ENCODE measurements at regions not wholly inside any gene's neighbourhood (a gene's known extent, or its start where the extent isn't known, plus 50 kb on each side); places are given as distances from the start of the nearest gene placed in this dataset.

DNA sequence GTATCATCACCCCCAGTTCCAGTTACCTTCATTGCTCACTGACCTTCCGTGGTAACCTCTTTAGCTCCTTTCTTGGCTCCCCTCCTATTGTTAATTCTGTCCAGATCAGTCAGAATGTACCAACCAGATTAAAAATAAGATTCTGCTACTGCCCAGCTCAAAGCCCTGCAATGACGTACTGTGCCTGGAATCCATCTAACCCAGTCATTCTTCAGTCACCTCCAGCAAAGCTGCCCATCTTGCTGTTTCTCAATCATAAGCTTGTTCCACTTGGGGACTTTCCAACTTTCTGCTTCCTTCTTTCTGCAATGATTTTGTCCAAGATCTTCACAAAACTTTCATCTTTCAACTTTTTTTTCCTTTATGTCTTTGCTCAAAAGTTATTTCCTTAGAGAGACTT is 512.0 kb upstream of the ZNF385D start:
- in situ Hi-C loops (cut with MboI; ENCODE audit: low pct_ligation_motif_present in 1 of 4, low pct_unique_long_range_greater_than_20kb in 1 of 4, low sequenced_read_pairs in 3 of 4) = no loop called here

GRCh38 chr3:22265403-22265802 is 514.4 kb upstream of the ZNF385D start:
- TF ChIP-seq, protein P1, sequence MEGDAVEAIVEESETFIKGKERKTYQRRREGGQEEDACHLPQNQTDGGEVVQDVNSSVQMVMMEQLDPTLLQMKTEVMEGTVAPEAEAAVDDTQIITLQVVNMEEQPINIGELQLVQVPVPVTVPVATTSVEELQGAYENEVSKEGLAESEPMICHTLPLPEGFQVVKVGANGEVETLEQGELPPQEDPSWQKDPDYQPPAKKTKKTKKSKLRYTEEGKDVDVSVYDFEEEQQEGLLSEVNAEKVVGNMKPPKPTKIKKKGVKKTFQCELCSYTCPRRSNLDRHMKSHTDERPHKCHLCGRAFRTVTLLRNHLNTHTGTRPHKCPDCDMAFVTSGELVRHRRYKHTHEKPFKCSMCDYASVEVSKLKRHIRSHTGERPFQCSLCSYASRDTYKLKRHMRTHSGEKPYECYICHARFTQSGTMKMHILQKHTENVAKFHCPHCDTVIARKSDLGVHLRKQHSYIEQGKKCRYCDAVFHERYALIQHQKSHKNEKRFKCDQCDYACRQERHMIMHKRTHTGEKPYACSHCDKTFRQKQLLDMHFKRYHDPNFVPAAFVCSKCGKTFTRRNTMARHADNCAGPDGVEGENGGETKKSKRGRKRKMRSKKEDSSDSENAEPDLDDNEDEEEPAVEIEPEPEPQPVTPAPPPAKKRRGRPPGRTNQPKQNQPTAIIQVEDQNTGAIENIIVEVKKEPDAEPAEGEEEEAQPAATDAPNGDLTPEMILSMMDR (IDR thresholded peaks at IDR 0.05) = no peak
- TF ChIP-seq POLR2A (IDR thresholded peaks at IDR 0.05) (no peak), POLR2AphosphoS5 (IDR thresholded peaks at IDR 0.05) (no peak), EP300 (IDR thresholded peaks at IDR 0.05; ENCODE audit: low read depth) (no peak)
- 83% methylated on average over 5 of the region's 5 CpGs; no CpG with 5 or more reads in 1 of the 2 donors for WGBS, 2 donors (ENCODE audit: low coverage in 1 of 2)
- intact Hi-C loops (cut with DNase I; ENCODE audit: low total_unique reads) = no loop called here
- DNase-seq = no peak
- Histone ChIP-seq H3K9me3 (no peaks in the 10 kb centered on the region), H3K27ac (no peak overlapping the region), H3K27me3 (no peaks in the 10 kb centered on the region), H3K4me1 (no peaks in the 10 kb centered on the region), H3K4me3 (no peak overlapping the region), H3K36me3 (no peaks in the 10 kb centered on the region)
- in situ Hi-C loops (cut with MboI; ENCODE audit: low pct_ligation_motif_present in 1 of 4, low pct_unique_long_range_greater_than_20kb in 1 of 4, low sequenced_read_pairs in 3 of 4) = no loop called here

More for the DNA sequence above, 512.0 kb upstream of the ZNF385D start:
- Histone ChIP-seq H3K9me3 (no peaks in the 10 kb centered on the region), H3K4me1 (no peaks in the 10 kb centered on the region), H3K4me3 (no peak overlapping the region), H3K36me3 (no peaks in the 10 kb centered on the region), H3K27me3 (no peaks in the 10 kb centered on the region), H3K27ac (no peak overlapping the region)
- TF ChIP-seq, protein P1 (IDR thresholded peaks at IDR 0.05) = no peak
- WGBS, 2 donors (ENCODE audit: low coverage in 1 of 2) = 60 to 68% methylated on average over 2 of the region's 2 CpGs
- no peak for DNase-seq
- intact Hi-C loops (cut with DNase I; ENCODE audit: low total_unique reads) = no loop called here

DNA sequence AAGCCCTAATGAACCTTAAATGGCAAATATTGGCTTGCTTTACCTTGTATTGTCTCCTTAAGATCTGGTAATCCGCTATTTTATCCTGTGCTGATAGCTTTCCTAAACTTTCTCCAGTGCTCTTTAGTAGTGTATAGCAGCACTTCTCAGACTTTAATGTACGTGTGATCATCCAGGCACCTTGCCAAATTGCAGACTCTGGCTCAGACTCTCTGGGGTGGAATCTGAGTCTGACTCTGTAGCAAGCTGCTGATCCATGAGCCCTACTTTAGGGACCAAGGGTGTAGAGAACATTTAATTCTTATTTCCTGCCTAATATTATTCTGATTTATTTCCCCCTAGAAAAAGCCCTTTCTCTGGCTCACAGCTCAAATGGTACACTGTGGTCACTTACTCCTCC is 518.8 kb upstream of the ZNF385D start:
- Histone ChIP-seq H3K27me3 (no peaks in the 10 kb centered on the region), H3K36me3 (no peaks in the 10 kb centered on the region), H3K4me3 (no peak overlapping the region), H3K9me3 (no peaks in the 10 kb centered on the region), H3K4me1 (no peaks in the 10 kb centered on the region), H3K27ac (no peak overlapping the region)
- TF ChIP-seq POLR2A (IDR thresholded peaks at IDR 0.05) (no peak), EP300 (IDR thresholded peaks at IDR 0.05; ENCODE audit: low read depth) (no peak), POLR2AphosphoS5 (IDR thresholded peaks at IDR 0.05) (no peak)
- TF ChIP-seq, protein P1 (IDR thresholded peaks at IDR 0.05) = no peak
- no peak for DNase-seq
- in situ Hi-C loops (cut with MboI; ENCODE audit: low pct_ligation_motif_present in 1 of 4, low pct_unique_long_range_greater_than_20kb in 1 of 4, low sequenced_read_pairs in 3 of 4) = no loop called here
- 8 to 22% methylated on average over 2 of the region's 2 CpGs for WGBS, 2 donors (ENCODE audit: low coverage in 1 of 2)
- intact Hi-C loops (cut with DNase I; ENCODE audit: low total_unique reads) = no loop called here

DNA sequence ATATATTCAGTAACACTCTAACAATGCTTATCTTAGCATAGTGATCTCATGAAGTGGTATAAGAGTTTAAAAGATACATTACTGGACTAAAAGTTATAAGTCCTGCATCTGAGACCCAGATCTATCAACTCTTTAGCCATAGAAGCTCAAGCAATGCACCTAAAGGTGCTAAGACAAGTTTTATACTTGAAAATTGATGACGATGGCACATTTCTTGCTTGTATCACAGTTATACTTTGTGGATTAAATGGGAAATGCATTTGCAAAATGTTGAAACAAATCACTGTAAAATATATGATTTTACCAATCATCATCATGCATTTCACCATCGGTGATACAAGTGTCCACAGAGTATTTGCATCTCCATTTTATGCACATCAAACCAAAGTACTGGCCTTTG is 525.3 kb upstream of the ZNF385D start:
- no peaks in the 10 kb centered on the region for H3K9me3 ChIP-seq
- no peak overlapping the region for H3K27ac ChIP-seq
- in situ Hi-C loops (cut with MboI; ENCODE audit: low pct_ligation_motif_present in 1 of 4, low pct_unique_long_range_greater_than_20kb in 1 of 4, low sequenced_read_pairs in 3 of 4) = no loop called here
- WGBS, 2 donors (ENCODE audit: low coverage in 1 of 2) = 84 to 90% methylated on average over 2 of the region's 2 CpGs
- TF ChIP-seq POLR2A (IDR thresholded peaks at IDR 0.05) (no peak), EP300 (IDR thresholded peaks at IDR 0.05; ENCODE audit: low read depth) (no peak)
- TF ChIP-seq, protein P1 (IDR thresholded peaks at IDR 0.05) = no peak
- no peaks in the 10 kb centered on the region for H3K36me3 ChIP-seq
- no peak overlapping the region for H3K4me3 ChIP-seq
- no peaks in the 10 kb centered on the region for H3K27me3 ChIP-seq
- DNase-seq = no peak
- intact Hi-C loops (cut with DNase I; ENCODE audit: low total_unique reads) = no loop called here
- no peaks in the 10 kb centered on the region for H3K4me1 ChIP-seq
